SK-N-SH (cell line): ENCODE measurements at regions not wholly inside any gene's neighbourhood (a gene's known extent, or its start where the extent isn't known, plus 50 kb on each side); places are given as distances from the start of the nearest gene placed in this dataset.

Source experiments
- CTCF ChIP-seq: fragments of 200-600 bp; sonication (generic); IDR thresholded peaks from 2 replicates; pipeline ENCODE4 v1.6.1; 2017; ENCODE audit warnings: antibody characterized with exemption, mild to moderate bottlenecking, moderate library complexity
- EP300 ChIP-seq, 2 experiments: IDR thresholded peaks; 2 replicates each; pipeline versions ENCODE4 v1.4.0 to v1.6.1; 2012; ENCODE audit warnings: borderline replicate concordance in 1 of 2, low read depth in 1 of 2, low read length in 1 of 2
- FOXJ3 ChIP-seq: sonication (generic); formaldehyde crosslinking; IDR thresholded peaks from 2 replicates; pipeline ENCODE4 v1.5.1; 2020; ENCODE audit warnings: mild to moderate bottlenecking, missing genetic modification reagents
- GABPA ChIP-seq: IDR thresholded peaks from 2 replicates; pipeline ENCODE4 v1.4.0; 2012; ENCODE audit warnings: low read depth, mild to moderate bottlenecking
- MAX ChIP-seq: IDR thresholded peaks from 2 replicates; pipeline ENCODE4 v1.4.0; 2012; ENCODE audit warnings: low read depth
- MXI1 ChIP-seq: IDR thresholded peaks from 2 replicates; pipeline ENCODE4 v1.6.1; 2012; ENCODE audit warnings: mild to moderate bottlenecking, low read depth, low read length, improper control_type of control experiment
- POLR2AphosphoS5 ChIP-seq: IDR thresholded peaks from 2 replicates; pipeline ENCODE4 v1.6.1; 2012; ENCODE audit warnings: low read depth, low read length
- RAD21 ChIP-seq: IDR thresholded peaks from 2 replicates; pipeline ENCODE4 v1.6.1; 2012; ENCODE audit warnings: mild to moderate bottlenecking, low read length
- REST ChIP-seq: IDR thresholded peaks from 2 replicates; pipeline ENCODE4 v1.6.1; 2012; ENCODE audit warnings: mild to moderate bottlenecking, low read depth, low read length, moderate library complexity
- RFX5 ChIP-seq: IDR thresholded peaks from 2 replicates; pipeline ENCODE4 v1.6.1; 2012; ENCODE audit warnings: mild to moderate bottlenecking, improper control_type of control experiment, low read length
- RXRA ChIP-seq: IDR thresholded peaks from 2 replicates; pipeline ENCODE4 v1.4.0; 2012; ENCODE audit warnings: low read depth, mild to moderate bottlenecking, borderline replicate concordance
- TAF1 ChIP-seq: IDR thresholded peaks from 2 replicates; pipeline ENCODE4 v1.6.1; 2012; ENCODE audit warnings: low read depth, mild to moderate bottlenecking, low read length, moderate library complexity, borderline replicate concordance
- USF2 ChIP-seq: fragments of 150-350 bp; IDR thresholded peaks from 2 replicates; pipeline ENCODE4 v1.6.1; 2017; ENCODE audit warnings: antibody characterized with exemption, low read length, low read depth, borderline replicate concordance

- TF ChIP-seq MXI1 (no peak), USF2 (no peak), CTCF (no peak), RXRA (no peak), TAF1 (no peak), GABPA (no peak), MAX (no peak), RFX5 (no peak), EP300 (IDR thresholded peaks at IDR 0.05; ENCODE audit: borderline replicate concordance in 1 of 2, low read depth in 1 of 2, low read length in 1 of 2) (no peak), POLR2AphosphoS5 (no peak), REST (no peak), RAD21 (no peak), FOXJ3 (CRISPR knock-in tag) (no peak)
These were observed 314.8 kb downstream of the PDHA2 start for GRCh38 chr4:96154676-96155075.
